ENCODE measurements at regions not wholly inside any gene's neighbourhood (a gene's known extent, or its start where the extent isn't known, plus 50 kb on each side); places are given as distances from the start of the nearest gene placed in this dataset.

- no peak for DNase-seq (ENCODE audit: low read depth)
These were observed 318.6 kb upstream of the PRDM1 start for GRCh38 chr6:105767541-105767940.

- no peak for DNase-seq (ENCODE audit: low read depth)
These were observed 320.9 kb upstream of the PRDM1 start for GRCh38 chr6:105765239-105765638.

- no peak for DNase-seq (ENCODE audit: low read depth)
These were observed 321.8 kb upstream of the PRDM1 start for GRCh38 chr6:105764315-105764714.

- DNase-seq (ENCODE audit: low read depth): no peak
These were observed 322.3 kb upstream of the PRDM1 start for GRCh38 chr6:105763866-105764265.

- no peak for DNase-seq (ENCODE audit: low read depth)
These were observed 325.4 kb upstream of the PRDM1 start for GRCh38 chr6:105760746-105761145.

- DNase-seq (ENCODE audit: low read depth): peak; percentile 78
These were observed 326.2 kb upstream of the PRDM1 start for GRCh38 chr6:105759946-105760345.

GRCh38 chr6:105759015-105759414 is 327.1 kb upstream of the PRDM1 start:
- DNase-seq (ENCODE audit: low read depth): no peak

GRCh38 chr6:105757512-105758200 is 328.5 kb upstream of the PRDM1 start:
- no peak for DNase-seq (ENCODE audit: low read depth)

GRCh38 chr6:105755885-105756284 is 330.3 kb upstream of the PRDM1 start:
- DNase-seq (ENCODE audit: low read depth): no peak

- DNase-seq (ENCODE audit: low read depth): peak; percentile 41
These were observed 332.4 kb upstream of the PRDM1 start for GRCh38 chr6:105753620-105754211.

- DNase-seq (ENCODE audit: low read depth): no peak
These were observed 332.9 kb upstream of the PRDM1 start for GRCh38 chr6:105753207-105753606.

GRCh38 chr6:105750089-105750488 is 336.0 kb upstream of the PRDM1 start:
- no peak for DNase-seq (ENCODE audit: low read depth)

- DNase-seq (ENCODE audit: low read depth): peak; percentile 19
These were observed 337.4 kb upstream of the PRDM1 start for GRCh38 chr6:105748737-105749161.

GRCh38 chr6:105747823-105748405 is 338.2 kb upstream of the PRDM1 start:
- DNase-seq (ENCODE audit: low read depth): no peak

GRCh38 chr6:105746509-105746908 is 339.6 kb upstream of the PRDM1 start:
- DNase-seq (ENCODE audit: low read depth): no peak

GRCh38 chr6:105746130-105746505 is 340.0 kb upstream of the PRDM1 start:
- no peak for DNase-seq (ENCODE audit: low read depth)

GRCh38 chr6:105745464-105746129 is 340.5 kb upstream of the PRDM1 start:
- DNase-seq (ENCODE audit: low read depth): no peak

GRCh38 chr6:105744815-105745214 is 341.3 kb upstream of the PRDM1 start:
- DNase-seq (ENCODE audit: low read depth): no peak

GRCh38 chr6:105740946-105741645 is 338.2 kb upstream of the PREP start:
- peak; percentile 22 for DNase-seq (ENCODE audit: low read depth)

GRCh38 chr6:105739764-105740163 is 336.9 kb upstream of the PREP start:
- DNase-seq (ENCODE audit: low read depth): no peak

- DNase-seq (ENCODE audit: low read depth): no peak
These were observed 330.8 kb upstream of the PREP start for GRCh38 chr6:105733556-105734162.

GRCh38 chr6:105728995-105729394 is 326.1 kb upstream of the PREP start:
- DNase-seq (ENCODE audit: low read depth): no peak
